NB4 (cell line): ENCODE measurements at regions not wholly inside any gene's neighbourhood (a gene's known extent, or its start where the extent isn't known, plus 50 kb on each side); places are given as distances from the start of the nearest gene placed in this dataset.

Source experiments
- DNase-seq: peaks from one replicate; pipeline ENCODE4 v3.0.0; 2010; ENCODE audit warnings: low read depth
- H3K4me3 ChIP-seq: one replicate; pipeline ENCODE4 v1.5.1; 2011; ENCODE audit warnings: mild to moderate bottlenecking, low read depth, low read length, moderate library complexity
- MYC ChIP-seq: IDR thresholded peaks from 2 replicates; pipeline ENCODE4 v1.6.1; 2011; ENCODE audit warnings: low read depth, low read length
- POLR2A ChIP-seq: IDR thresholded peaks from 2 replicates; pipeline ENCODE4 v1.6.1; 2011; ENCODE audit warnings: mild to moderate bottlenecking; ENCODE audit not compliant: insufficient read length; ENCODE audit errors: extremely low read depth
- TF ChIP-seq, protein P1 (sequence below): IDR thresholded peaks from 2 replicates; pipeline ENCODE4 v1.6.1; 2011; ENCODE audit warnings: low read depth, low read length
- TF ChIP-seq, protein P2 (sequence below): IDR thresholded peaks from one replicate; pipeline ENCODE4 v1.5.1; 2012; ENCODE audit warnings: low read depth, low read length

DNA sequence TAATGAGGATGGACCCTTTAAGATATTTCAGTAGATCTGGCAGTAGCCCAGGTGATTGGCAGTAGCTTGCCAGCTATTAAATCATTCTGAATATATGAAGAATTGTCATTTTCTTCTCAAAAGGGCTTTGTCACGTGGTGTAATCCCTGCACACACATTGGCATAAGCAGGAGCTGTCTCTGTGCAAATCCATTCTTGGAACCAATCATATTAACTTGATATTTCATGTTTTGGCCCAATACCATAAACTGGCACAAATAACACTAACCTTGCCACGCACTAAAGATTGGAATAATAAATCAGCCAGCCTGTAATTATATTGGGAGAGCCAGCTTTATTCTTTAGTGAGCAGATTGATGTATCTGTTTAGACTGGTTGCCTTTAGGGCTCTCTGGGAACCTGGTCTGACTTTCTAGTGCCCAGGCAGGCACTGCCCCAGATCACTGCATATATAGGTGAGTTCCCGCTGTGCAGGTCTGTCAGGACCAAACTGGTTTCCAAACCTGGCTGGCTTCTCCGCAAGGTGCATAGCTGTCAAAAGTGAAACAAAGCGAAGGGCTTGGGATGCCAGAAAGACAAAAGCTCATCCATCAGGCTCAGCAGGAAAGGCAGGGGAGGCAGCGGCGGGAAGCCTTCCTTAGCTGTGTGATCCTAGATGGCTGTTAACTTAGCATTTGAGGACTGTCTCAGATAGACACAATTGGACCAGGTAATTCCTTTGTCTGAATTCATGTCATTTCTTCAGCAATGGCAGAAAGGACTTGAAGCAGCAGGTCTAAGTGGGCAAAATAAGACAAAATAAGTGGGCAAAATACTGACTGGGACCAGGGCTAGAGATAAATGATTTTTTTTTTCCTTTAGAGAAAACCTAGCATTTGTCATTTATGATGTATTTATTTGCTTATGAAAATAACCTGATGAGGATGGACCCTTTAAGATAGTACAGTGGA, 128.8 kb upstream of the DYRK2 start:
- no peak for DNase-seq
- H3K4me3 ChIP-seq, result no peak overlapping the region
- TF ChIP-seq MYC (no peak), POLR2A (no peak)
- TF ChIP-seq, protein P1, sequence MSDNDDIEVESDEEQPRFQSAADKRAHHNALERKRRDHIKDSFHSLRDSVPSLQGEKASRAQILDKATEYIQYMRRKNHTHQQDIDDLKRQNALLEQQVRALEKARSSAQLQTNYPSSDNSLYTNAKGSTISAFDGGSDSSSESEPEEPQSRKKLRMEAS, result no peak
- TF ChIP-seq, protein P2, sequence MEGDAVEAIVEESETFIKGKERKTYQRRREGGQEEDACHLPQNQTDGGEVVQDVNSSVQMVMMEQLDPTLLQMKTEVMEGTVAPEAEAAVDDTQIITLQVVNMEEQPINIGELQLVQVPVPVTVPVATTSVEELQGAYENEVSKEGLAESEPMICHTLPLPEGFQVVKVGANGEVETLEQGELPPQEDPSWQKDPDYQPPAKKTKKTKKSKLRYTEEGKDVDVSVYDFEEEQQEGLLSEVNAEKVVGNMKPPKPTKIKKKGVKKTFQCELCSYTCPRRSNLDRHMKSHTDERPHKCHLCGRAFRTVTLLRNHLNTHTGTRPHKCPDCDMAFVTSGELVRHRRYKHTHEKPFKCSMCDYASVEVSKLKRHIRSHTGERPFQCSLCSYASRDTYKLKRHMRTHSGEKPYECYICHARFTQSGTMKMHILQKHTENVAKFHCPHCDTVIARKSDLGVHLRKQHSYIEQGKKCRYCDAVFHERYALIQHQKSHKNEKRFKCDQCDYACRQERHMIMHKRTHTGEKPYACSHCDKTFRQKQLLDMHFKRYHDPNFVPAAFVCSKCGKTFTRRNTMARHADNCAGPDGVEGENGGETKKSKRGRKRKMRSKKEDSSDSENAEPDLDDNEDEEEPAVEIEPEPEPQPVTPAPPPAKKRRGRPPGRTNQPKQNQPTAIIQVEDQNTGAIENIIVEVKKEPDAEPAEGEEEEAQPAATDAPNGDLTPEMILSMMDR, result no peak

GRCh38 chr12:67520606-67521005, 127.9 kb upstream of the DYRK2 start:
- TF ChIP-seq MYC (no peak), POLR2A (no peak)
- TF ChIP-seq, protein P1, result no peak
- TF ChIP-seq, protein P2, result no peak
- H3K4me3 ChIP-seq, result no peak overlapping the region
- no peak for DNase-seq

- DNase-seq, result no peak
- no peak overlapping the region for H3K4me3 ChIP-seq
- TF ChIP-seq, protein P1, result no peak
- TF ChIP-seq POLR2A (no peak), MYC (no peak)
- TF ChIP-seq, protein P2, result no peak
These were observed 126.3 kb upstream of the DYRK2 start for GRCh38 chr12:67522222-67522621.

- no peak overlapping the region for H3K4me3 ChIP-seq
- no peak for DNase-seq
- no peak for TF ChIP-seq POLR2A
- TF ChIP-seq, protein P1, result no peak
- TF ChIP-seq MYC, result no peak
- TF ChIP-seq, protein P2, result no peak
These were observed 125.0 kb upstream of the DYRK2 start for GRCh38 chr12:67523538-67523937.

GRCh38 chr12:67524861-67525616, 123.5 kb upstream of the DYRK2 start:
- TF ChIP-seq, protein P2, result no peak
- TF ChIP-seq MYC (no peak), POLR2A (no peak)
- TF ChIP-seq, protein P1, result no peak
- no peak for DNase-seq
- H3K4me3 ChIP-seq, result no peak overlapping the region
